Tongue (tissue), 1 donor: ENCODE measurements at regions not wholly inside any gene's neighbourhood (a gene's known extent, or its start where the extent isn't known, plus 50 kb on each side); places are given as distances from the start of the nearest gene placed in this dataset.
A peak's percentile ranks its signal among the peaks of the same experiment; 100 is the strongest.
"Not testable (repeated sequence)": the region's sequence is repeated elsewhere in the genome, so short reads cannot be mapped to it uniquely, and the experiment has no call there.

Experiments
- DNase-seq: peaks from one replicate; pipeline ENCODE4 v3.0.0-alpha.2; 2015

- peak; percentile 71 for DNase-seq
Observed at GRCh38 chr6:151154418-151154817, 85.3 kb upstream of the AKAP12 start.

- no peak for DNase-seq
Observed at GRCh38 chr6:151155095-151155494, 84.7 kb upstream of the AKAP12 start.

GRCh38 chr6:151160929-151161757 lies 78.6 kb upstream of the AKAP12 start:
- peak; percentile 91 for DNase-seq

- no peak for DNase-seq
Observed at GRCh38 chr6:151164383-151164782, 75.4 kb upstream of the AKAP12 start.

- DNase-seq: peak; percentile 47
Observed at GRCh38 chr6:151166180-151166579, 73.6 kb upstream of the AKAP12 start.

GRCh38 chr6:151167034-151167433 lies 72.7 kb upstream of the AKAP12 start:
- no peak for DNase-seq

- DNase-seq: no peak
Observed at GRCh38 chr6:151170622-151171246, 69.0 kb upstream of the AKAP12 start.

- DNase-seq: no peak
Observed at GRCh38 chr6:151172751-151173150, 67.0 kb upstream of the AKAP12 start.

GRCh38 chr6:151175662-151176445 lies 63.9 kb upstream of the AKAP12 start:
- no peak for DNase-seq

GRCh38 chr6:151176911-151177770 lies 62.6 kb upstream of the AKAP12 start:
- DNase-seq: no peak

GRCh38 chr6:151178373-151178772 lies 61.4 kb upstream of the AKAP12 start:
- no peak for DNase-seq

- peak; percentile 67 for DNase-seq
Observed at GRCh38 chr6:151179321-151179720, 60.4 kb upstream of the AKAP12 start.

- no peak for DNase-seq
Observed at GRCh38 chr6:151180330-151181048, 59.3 kb upstream of the AKAP12 start.

GRCh38 chr6:151181706-151182363 lies 57.9 kb upstream of the AKAP12 start:
- DNase-seq: no peak

- DNase-seq: not testable (repeated sequence)
Observed at GRCh38 chr6:151182958-151183357, 56.8 kb upstream of the AKAP12 start.

GRCh38 chr6:151185148-151185547 lies 54.6 kb upstream of the AKAP12 start:
- DNase-seq: no peak

GRCh38 chr6:151186306-151186705 lies 53.5 kb upstream of the AKAP12 start:
- DNase-seq: no peak

- DNase-seq: peak; percentile 27
Observed at GRCh38 chr6:151186804-151187330, 52.9 kb upstream of the AKAP12 start.
